ENCODE measurements at regions not wholly inside any gene's neighbourhood (a gene's known extent, or its start where the extent isn't known, plus 50 kb on each side); places are given as distances from the start of the nearest gene placed in this dataset.
"Not testable (repeated sequence)": the region's sequence is repeated elsewhere in the genome, so short reads cannot be mapped to it uniquely, and the experiment has no call there.

- TF ChIP-seq ZFX (IDR thresholded peaks at IDR 0.05; ENCODE audit: borderline replicate concordance) (no peak), CTCF (IDR thresholded peaks at IDR 0.05) (no peak)
- no peak overlapping the region for H3K27ac ChIP-seq
These were observed 151.5 kb downstream of the CAVIN4 start for GRCh38 chr9:100729336-100729895.

- H3K27ac ChIP-seq: no peak overlapping the region
- TF ChIP-seq ZFX (IDR thresholded peaks at IDR 0.05; ENCODE audit: borderline replicate concordance) (no peak), CTCF (IDR thresholded peaks at IDR 0.05) (no peak)
These were observed 152.2 kb downstream of the CAVIN4 start for GRCh38 chr9:100730086-100730485.

GRCh38 chr9:100731038-100731556 lies 153.2 kb downstream of the CAVIN4 start:
- no peak overlapping the region for H3K27ac ChIP-seq
- TF ChIP-seq CTCF (IDR thresholded peaks at IDR 0.05): no peak
- no peak for TF ChIP-seq ZFX (IDR thresholded peaks at IDR 0.05; ENCODE audit: borderline replicate concordance)

GRCh38 chr9:100731557-100731956 lies 153.7 kb downstream of the CAVIN4 start:
- H3K27ac ChIP-seq: no peak overlapping the region
- TF ChIP-seq ZFX (IDR thresholded peaks at IDR 0.05; ENCODE audit: borderline replicate concordance): no peak
- no peak for TF ChIP-seq CTCF (IDR thresholded peaks at IDR 0.05)

- TF ChIP-seq ZFX (IDR thresholded peaks at IDR 0.05; ENCODE audit: borderline replicate concordance) (no peak), CTCF (IDR thresholded peaks at IDR 0.05) (no peak)
- no peak overlapping the region for H3K27ac ChIP-seq
These were observed 161.3 kb downstream of the CAVIN4 start for GRCh38 chr9:100739208-100739607.

- no peak for TF ChIP-seq CTCF (IDR thresholded peaks at IDR 0.05)
- TF ChIP-seq ZFX (IDR thresholded peaks at IDR 0.05; ENCODE audit: borderline replicate concordance): no peak
- H3K27ac ChIP-seq: no peak overlapping the region
These were observed 161.8 kb downstream of the CAVIN4 start for GRCh38 chr9:100739666-100740065.

- H3K27ac ChIP-seq: not testable (repeated sequence)
These were observed 171.1 kb downstream of the CAVIN4 start for GRCh38 chr9:100748930-100749329.

- no peak overlapping the region for H3K27ac ChIP-seq
- TF ChIP-seq ZFX (IDR thresholded peaks at IDR 0.05; ENCODE audit: borderline replicate concordance): no peak
- no peak for TF ChIP-seq CTCF (IDR thresholded peaks at IDR 0.05)
These were observed 178.3 kb downstream of the CAVIN4 start for GRCh38 chr9:100756217-100756616.
